ENCODE measurements at regions not wholly inside any gene's neighbourhood (a gene's known extent, or its start where the extent isn't known, plus 50 kb on each side); places are given as distances from the start of the nearest gene placed in this dataset.

DNA sequence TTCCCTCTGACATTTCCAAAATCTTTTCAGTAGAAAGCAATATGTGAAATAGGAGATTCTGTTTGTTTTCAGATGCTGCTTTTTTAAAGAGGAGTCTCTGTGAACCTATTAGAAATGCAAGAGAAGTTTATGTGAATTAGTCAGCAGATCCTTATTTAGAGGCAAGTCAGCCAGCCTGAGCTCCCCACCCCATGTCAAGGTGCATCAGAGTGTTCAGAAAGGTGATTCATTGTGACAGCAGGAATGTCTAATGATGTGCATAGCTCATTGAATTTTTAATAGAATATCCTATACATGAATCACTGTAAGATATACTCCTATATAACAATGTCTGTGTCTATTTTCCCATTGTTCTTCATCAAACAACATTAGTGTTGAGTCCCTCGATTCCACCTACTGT, 1222.4 kb upstream of the USP15 start (continued):
- TF ChIP-seq, protein P1, sequence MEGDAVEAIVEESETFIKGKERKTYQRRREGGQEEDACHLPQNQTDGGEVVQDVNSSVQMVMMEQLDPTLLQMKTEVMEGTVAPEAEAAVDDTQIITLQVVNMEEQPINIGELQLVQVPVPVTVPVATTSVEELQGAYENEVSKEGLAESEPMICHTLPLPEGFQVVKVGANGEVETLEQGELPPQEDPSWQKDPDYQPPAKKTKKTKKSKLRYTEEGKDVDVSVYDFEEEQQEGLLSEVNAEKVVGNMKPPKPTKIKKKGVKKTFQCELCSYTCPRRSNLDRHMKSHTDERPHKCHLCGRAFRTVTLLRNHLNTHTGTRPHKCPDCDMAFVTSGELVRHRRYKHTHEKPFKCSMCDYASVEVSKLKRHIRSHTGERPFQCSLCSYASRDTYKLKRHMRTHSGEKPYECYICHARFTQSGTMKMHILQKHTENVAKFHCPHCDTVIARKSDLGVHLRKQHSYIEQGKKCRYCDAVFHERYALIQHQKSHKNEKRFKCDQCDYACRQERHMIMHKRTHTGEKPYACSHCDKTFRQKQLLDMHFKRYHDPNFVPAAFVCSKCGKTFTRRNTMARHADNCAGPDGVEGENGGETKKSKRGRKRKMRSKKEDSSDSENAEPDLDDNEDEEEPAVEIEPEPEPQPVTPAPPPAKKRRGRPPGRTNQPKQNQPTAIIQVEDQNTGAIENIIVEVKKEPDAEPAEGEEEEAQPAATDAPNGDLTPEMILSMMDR (IDR thresholded peaks at IDR 0.05; ENCODE audit: control extremely low read depth in 1 of 3, insufficient read depth in 1 of 3, low read depth in 1 of 3, low read length in 3 of 3): no peak
- no peak for TF ChIP-seq KDM5A (IDR thresholded peaks at IDR 0.05; ENCODE audit: low read length)
- TF ChIP-seq CHD1 (IDR thresholded peaks at IDR 0.05; ENCODE audit: low read depth, low read length): no peak
- TF ChIP-seq TCF12 (IDR thresholded peaks at IDR 0.05; ENCODE audit: low read depth, low read length): no peak
